Stimulated activated CD4-positive, alpha-beta T cell treated with anti-CD3 and anti-CD28 coated beads, Interleukin-1b, Interleukin-23, amount 100 ng/mL, for 1 hour (primary cell): ENCODE measurements at regions not wholly inside any gene's neighbourhood (a gene's known extent, or its start where the extent isn't known, plus 50 kb on each side); places are given as distances from the start of the nearest gene placed in this dataset.

Source experiments
- DNase-seq, 2 donors: peaks; one replicate each; pipeline ENCODE4 v3.0.0-alpha.2; 2020; ENCODE audit warnings: low read depth in 2 of 2

GRCh38 chr16:9300252-9300651 lies 208.8 kb downstream of the HAPSTR1 start:
- DNase-seq: no peak

- no peak for DNase-seq
Observed at GRCh38 chr16:9302072-9302471, 210.6 kb downstream of the HAPSTR1 start.

DNA sequence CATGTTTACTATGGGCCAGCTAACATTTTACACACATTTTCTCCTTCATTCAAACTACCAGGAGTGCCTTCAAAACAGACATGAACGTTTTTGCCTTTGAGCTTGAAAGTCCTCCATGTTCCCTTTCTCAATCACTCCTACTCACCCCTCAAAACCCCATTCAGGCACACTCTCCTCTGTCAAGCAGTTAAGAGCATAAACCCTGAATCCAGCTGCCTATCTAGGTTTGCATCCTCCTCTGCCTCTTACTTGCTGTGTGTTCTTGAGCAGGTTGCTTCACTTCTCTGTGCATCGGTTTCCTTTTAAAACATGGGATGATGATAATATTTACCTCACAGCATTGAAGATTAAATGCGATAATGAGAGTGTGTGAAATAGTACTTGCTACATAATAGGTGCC lies 215.3 kb downstream of the HAPSTR1 start:
- DNase-seq: no peak

GRCh38 chr16:9307446-9307845 lies 216.0 kb downstream of the HAPSTR1 start:
- DNase-seq: no peak

GRCh38 chr16:9308356-9308801 lies 216.9 kb downstream of the HAPSTR1 start:
- DNase-seq: no peak

DNA sequence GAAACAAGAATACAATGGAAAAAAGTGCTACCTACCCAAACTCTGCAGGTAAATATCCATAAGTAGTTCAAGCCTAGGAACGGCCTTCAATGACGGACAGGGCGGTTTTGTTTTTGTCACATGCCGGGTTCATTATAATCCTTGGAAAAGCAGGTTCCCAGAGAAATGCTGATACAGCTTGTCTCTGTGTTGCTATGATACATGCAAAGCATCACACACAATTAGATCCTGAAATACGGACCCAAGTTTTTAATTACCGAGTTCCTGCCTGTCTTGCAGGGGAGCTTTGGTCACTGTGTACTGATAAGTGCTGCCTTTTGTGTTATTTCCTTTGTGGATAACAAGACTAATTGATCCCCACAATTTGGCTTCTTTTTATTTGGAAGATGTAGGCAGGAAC lies 217.4 kb downstream of the HAPSTR1 start:
- no peak for DNase-seq

GRCh38 chr16:9309844-9310243 lies 218.4 kb downstream of the HAPSTR1 start:
- DNase-seq: no peak

DNA sequence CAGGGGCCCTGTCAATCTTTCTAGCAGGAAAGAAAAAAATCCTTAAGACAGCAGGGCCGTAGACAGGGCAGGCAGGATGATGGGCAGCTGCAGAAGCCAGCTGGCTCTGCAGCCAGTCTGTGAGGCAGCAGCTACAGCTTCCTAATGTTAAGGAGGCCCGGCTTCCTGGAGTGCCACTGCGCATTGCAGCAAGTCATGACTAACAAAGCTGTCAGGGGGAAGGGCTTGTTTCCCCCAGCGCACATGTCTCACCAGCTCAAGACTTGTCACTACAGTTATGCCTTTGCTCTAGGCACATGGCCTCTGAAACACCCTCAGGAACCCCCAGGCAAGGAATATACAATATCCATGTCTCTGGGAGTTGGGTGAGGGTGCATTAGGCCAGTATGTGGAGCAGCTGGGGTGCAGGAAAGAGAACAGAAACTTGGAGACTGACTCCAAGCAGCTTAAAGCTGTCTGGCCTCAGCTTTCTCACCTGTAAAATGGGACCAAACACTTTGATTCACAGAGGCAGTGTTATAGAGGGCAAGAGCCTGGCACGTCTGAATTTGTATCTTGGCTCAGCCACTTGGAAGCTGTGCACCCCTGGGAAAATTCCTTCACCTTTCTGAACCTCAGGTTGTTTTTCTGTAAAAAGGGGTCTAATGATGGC lies 220.0 kb downstream of the HAPSTR1 start:
- no peak for DNase-seq

- DNase-seq: no peak
Observed at GRCh38 chr16:9316008-9316407, 224.6 kb downstream of the HAPSTR1 start.

DNA sequence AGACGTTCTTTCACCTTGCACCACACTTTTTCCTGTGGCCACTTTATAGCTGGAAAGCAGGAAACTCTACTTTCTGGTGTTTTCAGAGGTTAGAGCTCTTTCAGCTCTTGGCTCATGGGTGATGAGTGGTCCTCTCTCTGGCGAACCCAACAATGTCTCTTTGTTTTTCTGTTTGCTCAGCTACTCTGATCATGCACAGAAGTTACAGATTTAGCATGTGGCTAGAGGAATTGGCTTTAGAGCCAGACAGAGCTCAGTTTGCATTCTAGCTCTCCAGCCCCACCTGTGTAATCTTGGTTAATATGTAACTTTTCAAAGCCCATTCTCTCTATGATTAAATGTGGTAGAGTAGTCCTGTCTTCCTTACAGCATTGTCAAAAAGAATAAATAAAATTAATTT lies 225.2 kb downstream of the HAPSTR1 start:
- no peak for DNase-seq

GRCh38 chr16:9318764-9319163 lies 227.3 kb downstream of the HAPSTR1 start:
- DNase-seq: no peak

DNA sequence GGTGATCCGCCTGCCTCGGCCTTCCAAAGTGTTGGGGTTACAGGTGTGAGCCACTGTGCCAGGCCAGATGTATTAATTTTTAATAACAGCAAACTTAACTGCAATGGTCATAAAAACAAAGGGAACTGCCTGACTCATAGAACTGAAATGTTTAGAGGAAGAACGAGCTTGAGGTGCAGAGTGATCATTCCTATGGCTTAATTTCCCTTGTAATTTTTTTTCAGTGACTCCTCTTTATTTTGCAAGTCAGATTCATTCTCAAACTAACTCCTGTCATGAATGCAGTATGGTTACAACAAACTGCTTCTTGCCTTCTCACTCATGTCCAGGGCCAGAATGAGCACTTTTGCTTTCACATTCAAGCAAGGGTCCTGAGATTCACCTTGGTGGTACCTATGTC lies 231.3 kb downstream of the HAPSTR1 start:
- DNase-seq: no peak

DNA sequence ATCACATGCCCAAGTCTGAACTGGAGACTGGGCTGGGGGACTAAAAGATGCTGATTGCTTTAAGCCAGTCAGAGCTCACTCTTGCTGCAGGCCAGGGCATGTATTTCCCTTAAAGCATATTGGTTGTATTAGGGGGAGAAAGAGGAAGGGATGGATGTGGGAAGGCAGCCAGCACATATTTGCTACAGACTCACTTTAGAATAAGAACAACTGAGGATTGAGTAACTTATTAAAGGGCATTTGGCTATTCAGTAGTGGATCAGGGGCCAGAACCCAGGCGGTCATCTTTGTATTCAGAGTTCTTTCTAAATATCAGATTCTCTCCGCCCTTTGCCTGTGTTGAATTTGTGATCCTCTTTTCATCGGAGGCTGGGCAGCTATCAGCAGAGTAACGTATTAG lies 231.7 kb downstream of the HAPSTR1 start:
- no peak for DNase-seq

DNA sequence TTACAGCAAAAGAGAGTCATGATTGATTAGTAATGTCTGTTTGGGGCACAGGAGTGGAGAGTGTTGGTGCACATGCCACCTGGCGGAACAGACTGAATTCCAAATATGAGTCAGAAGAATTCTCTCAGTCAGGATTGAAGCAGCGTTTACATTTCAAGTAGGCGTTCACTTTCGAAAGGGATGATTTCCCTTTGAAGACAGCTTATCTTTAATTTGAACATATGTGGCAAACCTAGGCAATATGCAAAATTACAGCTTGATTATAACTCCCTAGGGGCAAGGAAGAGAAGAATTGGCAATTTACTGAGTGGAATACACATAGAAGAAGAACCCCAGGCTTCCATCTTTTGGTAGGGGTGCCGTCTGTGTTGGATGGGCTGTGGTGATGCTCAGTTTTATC lies 235.8 kb downstream of the HAPSTR1 start:
- no peak for DNase-seq

DNA sequence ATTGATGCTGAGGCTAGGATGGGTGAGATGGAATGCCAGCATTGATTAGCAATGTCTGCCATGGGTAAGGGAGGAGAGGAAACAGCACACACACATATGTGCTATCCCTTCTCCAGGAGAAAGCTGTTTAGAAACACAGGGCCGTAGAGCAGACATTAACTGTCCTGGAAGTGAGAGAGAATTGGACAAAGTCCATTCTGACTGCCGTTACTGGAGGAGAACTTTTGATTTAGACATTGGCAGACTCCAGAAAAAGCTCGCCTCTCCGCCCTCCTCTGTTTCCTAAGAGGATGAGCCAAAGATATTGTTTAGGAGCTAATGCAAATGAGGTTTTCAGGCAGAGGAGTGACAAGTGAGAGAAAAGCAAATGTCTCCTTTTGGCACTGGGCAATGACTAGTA lies 237.0 kb downstream of the HAPSTR1 start:
- DNase-seq: no peak

DNA sequence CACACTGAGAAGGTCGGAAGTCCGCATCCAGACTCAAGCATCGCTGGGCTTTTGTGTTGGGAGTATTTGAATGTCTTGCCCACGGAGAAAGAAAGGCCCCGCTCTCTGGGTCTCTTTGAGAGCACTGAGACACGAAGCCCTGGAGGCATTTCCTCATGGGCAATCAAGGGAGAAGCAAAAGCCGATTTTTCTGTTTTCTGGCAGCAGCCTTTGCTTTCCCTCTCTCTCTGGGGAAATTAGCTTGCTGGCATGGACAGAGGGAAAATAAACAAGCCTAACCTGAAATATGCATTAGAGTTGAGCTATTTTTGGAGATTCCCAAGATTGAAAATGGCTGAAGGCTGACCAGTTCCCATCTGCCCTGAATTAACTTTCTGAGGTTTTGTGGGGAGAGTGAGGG lies 238.7 kb downstream of the HAPSTR1 start:
- no peak for DNase-seq

GRCh38 chr16:9331503-9331902 lies 240.1 kb downstream of the HAPSTR1 start:
- no peak for DNase-seq

GRCh38 chr16:9332574-9333148 lies 241.2 kb downstream of the HAPSTR1 start:
- no peak for DNase-seq

DNA sequence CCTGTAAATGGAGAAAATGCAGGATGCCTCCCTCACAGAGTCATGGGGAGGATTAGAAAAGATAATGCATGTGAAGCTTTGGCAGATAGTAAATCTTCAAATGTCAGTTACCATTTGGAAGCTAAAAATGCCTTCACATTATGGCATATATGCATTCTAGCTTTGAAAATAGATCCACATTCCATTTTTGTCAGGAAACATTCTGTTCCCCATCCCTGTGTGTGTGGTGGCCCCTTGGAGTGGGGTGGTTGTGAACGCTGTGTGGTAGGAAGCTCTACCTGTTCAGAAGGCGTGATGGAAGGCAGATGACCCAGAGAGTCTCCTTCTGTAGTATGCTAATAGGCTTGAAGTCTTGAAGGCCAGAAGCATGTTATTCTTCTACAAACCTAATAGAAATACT lies 242.0 kb downstream of the HAPSTR1 start:
- DNase-seq: no peak

- no peak for DNase-seq
Observed at GRCh38 chr16:9334103-9334502, 242.7 kb downstream of the HAPSTR1 start.

DNA sequence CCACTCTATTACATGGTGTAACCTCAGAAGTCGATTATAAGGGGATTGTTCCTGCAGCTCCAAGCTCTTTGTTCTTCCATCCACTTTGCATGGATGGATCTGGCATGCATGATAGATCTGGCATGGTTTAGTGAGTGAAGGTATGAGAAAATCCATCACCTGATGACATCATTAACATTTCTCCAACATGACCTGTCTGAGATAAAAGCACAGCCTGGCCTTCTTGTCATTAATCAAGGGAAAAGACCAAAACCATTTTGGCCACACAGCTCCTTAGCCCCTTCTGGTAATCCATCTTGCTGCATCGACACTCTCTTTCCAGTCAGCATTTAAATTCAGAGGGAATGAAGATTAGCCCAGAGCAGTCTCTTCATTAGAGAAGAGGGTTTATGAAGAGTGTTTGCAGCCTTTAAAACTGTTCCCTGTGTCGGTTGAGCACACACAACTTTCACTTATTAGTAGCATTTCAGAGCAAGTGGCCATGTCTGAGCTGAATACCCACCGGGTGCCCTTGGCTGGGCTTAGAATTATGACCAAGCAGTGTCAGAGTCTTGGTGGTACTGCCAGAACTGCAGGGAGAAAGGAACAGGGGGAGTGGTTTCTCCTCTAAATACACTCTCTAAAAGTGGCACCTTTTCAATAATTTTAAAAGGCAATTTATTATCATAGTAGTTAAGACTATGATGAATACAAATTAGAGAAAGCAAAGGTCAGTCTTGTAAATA lies 246.0 kb downstream of the HAPSTR1 start:
- DNase-seq: no peak

- DNase-seq: no peak
Observed at GRCh38 chr16:9338068-9338467, 246.6 kb downstream of the HAPSTR1 start.

GRCh38 chr16:9338510-9338909 lies 247.1 kb downstream of the HAPSTR1 start:
- no peak for DNase-seq
